GM19452 (cell line): ENCODE measurements at regions not wholly inside any gene's neighbourhood (a gene's known extent, or its start where the extent isn't known, plus 50 kb on each side); places are given as distances from the start of the nearest gene placed in this dataset.
A peak's percentile ranks its signal among the peaks of the same experiment; 100 is the strongest.
"Not testable (repeated sequence)": the region's sequence is repeated elsewhere in the genome, so short reads cannot be mapped to it uniquely, and the experiment has no call there.

Source experiments
- ATAC-seq: cut with Tn5 transposase; IDR thresholded peaks from one replicate; pipeline ENCODE4 v1.9.1; 2021; ENCODE audit not compliant: unreplicated experiment

GRCh38 chr15:31217566-31218270 is 108.9 kb upstream of the KLF13 start:
- ATAC-seq = no peak

- no peak for ATAC-seq
Observed at GRCh38 chr15:31219221-31219620, 107.4 kb upstream of the KLF13 start.

GRCh38 chr15:31221936-31222515 is 104.6 kb upstream of the KLF13 start:
- ATAC-seq = no peak

- no peak for ATAC-seq
Observed at GRCh38 chr15:31222773-31223341, 103.8 kb upstream of the KLF13 start.

- ATAC-seq = no peak
Observed at GRCh38 chr15:31223478-31224350, 102.9 kb upstream of the KLF13 start.

GRCh38 chr15:31224661-31225060 is 102.0 kb upstream of the KLF13 start:
- ATAC-seq = not testable (repeated sequence)

- ATAC-seq = no peak
Observed at GRCh38 chr15:31225356-31225955, 101.2 kb upstream of the KLF13 start.

- no peak for ATAC-seq
Observed at GRCh38 chr15:31226021-31226420, 100.6 kb upstream of the KLF13 start.

GRCh38 chr15:31227235-31227634 is 99.4 kb upstream of the KLF13 start:
- ATAC-seq = no peak

- ATAC-seq = no peak
Observed at GRCh38 chr15:31228011-31228484, 98.6 kb upstream of the KLF13 start.

GRCh38 chr15:31228980-31229826 is 97.4 kb upstream of the KLF13 start:
- peak; percentile 54 for ATAC-seq

GRCh38 chr15:31230630-31231485 is 95.8 kb upstream of the KLF13 start:
- ATAC-seq = peak; percentile 82

GRCh38 chr15:31234815-31235214 is 91.8 kb upstream of the KLF13 start:
- ATAC-seq = no peak

- no peak for ATAC-seq
Observed at GRCh38 chr15:31235311-31236183, 91.1 kb upstream of the KLF13 start.

- no peak for ATAC-seq
Observed at GRCh38 chr15:31236184-31237042, 90.2 kb upstream of the KLF13 start.

GRCh38 chr15:31237043-31237324 is 89.7 kb upstream of the KLF13 start:
- no peak for ATAC-seq

GRCh38 chr15:31238906-31239305 is 87.7 kb upstream of the KLF13 start:
- ATAC-seq = no peak

GRCh38 chr15:31239409-31239808 is 87.2 kb upstream of the KLF13 start:
- no peak for ATAC-seq
